ENCODE measurements at regions not wholly inside any gene's neighbourhood (a gene's known extent, or its start where the extent isn't known, plus 50 kb on each side); places are given as distances from the start of the nearest gene placed in this dataset.

DNA sequence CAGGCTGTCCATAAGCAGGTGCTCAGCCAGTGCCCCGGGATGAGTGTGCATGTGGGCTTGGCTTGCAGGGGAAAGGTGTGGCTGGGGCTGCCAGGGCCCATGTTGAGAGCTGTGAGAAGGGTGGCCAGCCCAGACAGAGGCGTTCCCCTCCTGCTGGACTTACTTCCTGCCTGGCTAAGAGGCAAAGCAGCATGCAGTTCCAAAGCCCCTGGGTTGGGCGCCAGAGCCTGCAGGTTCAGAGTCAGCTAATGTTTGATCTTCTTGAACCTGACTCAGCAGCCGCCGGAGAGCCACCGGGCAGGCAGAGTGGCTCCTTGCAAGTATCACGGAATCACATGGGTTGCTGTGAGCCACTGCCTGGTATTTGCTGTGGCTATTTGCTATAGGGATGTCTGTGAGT, 168.4 kb upstream of the MAP1B start:
- H3K9me3 ChIP-seq = no peaks in the 10 kb centered on the region
- intact Hi-C loops (cut with DNase I) = no loop called here
- peak overlapping the region in 1 of 2 donors; percentile 0 for H3K27ac ChIP-seq
- no peak overlapping the region for H3K4me3 ChIP-seq
- no peaks in the 10 kb centered on the region for H3K27me3 ChIP-seq (replicated peaks; ENCODE audit: insufficient read depth)
- 39% methylated on average over 7 of the region's 7 CpGs for WGBS
- H3K36me3 ChIP-seq = no peaks in the 10 kb centered on the region
- DNase-seq (ENCODE audit: low spot score) = peak; percentile 61
- TF ChIP-seq POLR2AphosphoS5 (IDR thresholded peaks at IDR 0.05) (peak; percentile 32), POLR2A (IDR thresholded peaks at IDR 0.05) (no peak)
- TF ChIP-seq, protein P1, sequence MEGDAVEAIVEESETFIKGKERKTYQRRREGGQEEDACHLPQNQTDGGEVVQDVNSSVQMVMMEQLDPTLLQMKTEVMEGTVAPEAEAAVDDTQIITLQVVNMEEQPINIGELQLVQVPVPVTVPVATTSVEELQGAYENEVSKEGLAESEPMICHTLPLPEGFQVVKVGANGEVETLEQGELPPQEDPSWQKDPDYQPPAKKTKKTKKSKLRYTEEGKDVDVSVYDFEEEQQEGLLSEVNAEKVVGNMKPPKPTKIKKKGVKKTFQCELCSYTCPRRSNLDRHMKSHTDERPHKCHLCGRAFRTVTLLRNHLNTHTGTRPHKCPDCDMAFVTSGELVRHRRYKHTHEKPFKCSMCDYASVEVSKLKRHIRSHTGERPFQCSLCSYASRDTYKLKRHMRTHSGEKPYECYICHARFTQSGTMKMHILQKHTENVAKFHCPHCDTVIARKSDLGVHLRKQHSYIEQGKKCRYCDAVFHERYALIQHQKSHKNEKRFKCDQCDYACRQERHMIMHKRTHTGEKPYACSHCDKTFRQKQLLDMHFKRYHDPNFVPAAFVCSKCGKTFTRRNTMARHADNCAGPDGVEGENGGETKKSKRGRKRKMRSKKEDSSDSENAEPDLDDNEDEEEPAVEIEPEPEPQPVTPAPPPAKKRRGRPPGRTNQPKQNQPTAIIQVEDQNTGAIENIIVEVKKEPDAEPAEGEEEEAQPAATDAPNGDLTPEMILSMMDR (IDR thresholded peaks at IDR 0.05) = no peak
- H3K4me1 ChIP-seq (replicated peaks) = no peaks in the 10 kb centered on the region

DNA sequence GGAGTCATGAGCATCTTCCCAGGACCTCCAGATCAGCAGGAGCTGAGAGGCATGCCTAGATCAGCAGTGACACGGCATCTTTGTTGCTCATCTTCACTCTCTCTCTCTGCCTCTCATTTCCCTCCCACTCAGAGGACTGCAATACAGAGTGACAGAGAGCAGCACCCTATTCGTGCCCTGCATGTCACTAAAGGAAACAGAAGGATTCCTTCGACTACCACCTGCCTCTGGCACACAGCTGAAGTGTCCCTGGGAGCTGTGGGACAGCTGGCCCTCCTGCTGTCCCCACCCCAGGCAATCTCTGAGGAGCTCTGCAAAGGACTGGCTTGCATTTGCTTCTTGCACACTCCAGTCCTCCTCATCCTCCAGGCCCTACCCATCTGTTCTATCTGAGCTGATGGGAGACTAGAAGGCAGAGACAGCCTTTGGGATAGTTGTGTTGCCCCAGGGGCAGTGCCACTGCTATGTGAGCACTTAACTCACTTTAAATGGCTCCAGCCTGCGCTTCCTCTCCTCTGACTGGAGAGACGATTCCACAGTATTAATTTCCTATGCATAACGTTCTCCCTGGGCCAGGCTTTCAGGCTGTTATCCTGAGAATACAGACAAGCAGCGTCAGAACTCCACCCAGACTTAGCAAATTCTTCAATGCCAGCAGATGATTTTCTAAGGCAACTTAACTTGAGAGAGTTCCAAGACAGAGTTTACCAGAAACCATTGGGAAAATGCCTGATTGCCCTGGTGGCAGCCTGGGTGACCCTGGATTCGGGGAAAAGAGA, 167.6 kb upstream of the MAP1B start:
- no peaks in the 10 kb centered on the region for H3K4me1 ChIP-seq (replicated peaks)
- H3K27me3 ChIP-seq (replicated peaks; ENCODE audit: insufficient read depth) = no peaks in the 10 kb centered on the region
- no peak overlapping the region for H3K27ac ChIP-seq
- 65% methylated on average over 8 of the region's 8 CpGs for WGBS
- intact Hi-C loops (cut with DNase I) = no loop called here
- no peaks in the 10 kb centered on the region for H3K36me3 ChIP-seq
- TF ChIP-seq, protein P1 (IDR thresholded peaks at IDR 0.05) = no peak
- TF ChIP-seq POLR2AphosphoS5 (IDR thresholded peaks at IDR 0.05) (no peak), POLR2A (IDR thresholded peaks at IDR 0.05) (no peak)
- H3K9me3 ChIP-seq = no peaks in the 10 kb centered on the region
- H3K4me3 ChIP-seq = no peak overlapping the region
- DNase-seq (ENCODE audit: low spot score) = no peak

DNA sequence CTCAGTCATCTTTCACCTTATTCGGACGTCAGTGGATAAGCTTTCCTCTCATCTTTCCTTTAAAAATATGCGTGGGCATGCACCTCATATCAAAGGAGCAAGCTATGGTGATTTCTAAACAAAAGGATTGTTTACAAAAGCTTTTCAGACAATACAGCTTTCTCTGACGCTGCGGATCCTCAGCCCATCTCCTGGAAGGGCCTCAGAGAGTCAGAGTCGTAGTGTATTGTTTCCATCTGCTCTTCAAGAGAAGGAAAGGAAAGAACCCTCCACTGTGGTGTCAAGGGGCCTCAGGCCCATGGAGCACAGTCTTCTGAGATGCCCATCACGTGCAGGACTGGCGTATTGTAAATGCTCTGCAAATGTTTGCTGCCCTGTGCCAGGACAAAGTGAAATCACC, 163.4 kb upstream of the MAP1B start:
- no peak for DNase-seq (ENCODE audit: low spot score)
- H3K4me1 ChIP-seq (replicated peaks) = no peaks in the 10 kb centered on the region
- intact Hi-C loops (cut with DNase I) = no loop called here
- WGBS = 78% methylated on average over 8 of the region's 8 CpGs
- H3K9me3 ChIP-seq = no peaks in the 10 kb centered on the region
- H3K27ac ChIP-seq = no peak overlapping the region
- TF ChIP-seq POLR2A (IDR thresholded peaks at IDR 0.05) (no peak), POLR2AphosphoS5 (IDR thresholded peaks at IDR 0.05) (no peak)
- TF ChIP-seq, protein P1 (IDR thresholded peaks at IDR 0.05) = no peak
- no peak overlapping the region for H3K4me3 ChIP-seq
- no peaks in the 10 kb centered on the region for H3K36me3 ChIP-seq
- H3K27me3 ChIP-seq (replicated peaks; ENCODE audit: insufficient read depth) = no peaks in the 10 kb centered on the region

DNA sequence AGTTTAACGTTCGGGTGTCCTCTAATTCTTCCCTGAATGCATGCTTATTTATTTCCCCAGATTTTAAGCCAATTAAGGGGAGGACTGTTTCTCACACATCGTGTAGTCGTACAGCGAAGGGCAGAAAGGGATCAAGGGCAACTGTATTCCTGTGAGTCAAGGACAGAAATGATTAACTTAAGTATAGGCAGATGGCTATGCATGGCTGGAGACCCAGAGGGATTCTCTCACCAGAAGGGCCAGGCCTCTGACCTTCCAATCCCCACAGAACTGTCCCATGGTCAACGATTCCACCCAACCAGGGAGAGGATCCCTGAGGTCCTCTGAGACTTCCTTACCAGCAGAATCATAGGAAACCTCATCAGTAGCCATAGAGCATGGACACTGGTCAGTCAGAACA, 161.8 kb upstream of the MAP1B start:
- DNase-seq (ENCODE audit: low spot score) = no peak
- Histone ChIP-seq H3K27ac (no peak overlapping the region), H3K4me1 (replicated peaks) (no peaks in the 10 kb centered on the region), H3K27me3 (replicated peaks; ENCODE audit: insufficient read depth) (no peaks in the 10 kb centered on the region), H3K36me3 (no peaks in the 10 kb centered on the region), H3K9me3 (no peaks in the 10 kb centered on the region), H3K4me3 (no peak overlapping the region)
- 95% methylated on average over 6 of the region's 6 CpGs for WGBS
- no peak for TF ChIP-seq POLR2AphosphoS5 (IDR thresholded peaks at IDR 0.05)
- TF ChIP-seq, protein P1 (IDR thresholded peaks at IDR 0.05) = no peak
- no peak for TF ChIP-seq POLR2A (IDR thresholded peaks at IDR 0.05)
- intact Hi-C loops (cut with DNase I) = no loop called here
